Fibroblast of lung (primary cell): ENCODE measurements at regions not wholly inside any gene's neighbourhood (a gene's known extent, or its start where the extent isn't known, plus 50 kb on each side); places are given as distances from the start of the nearest gene placed in this dataset.

Experiments used
- CTCF ChIP-seq, 2 donors: IDR thresholded peaks in 1 of 2; conservative IDR thresholded peaks in 1 of 2; 1 replicate in 1 of 2; 2 replicates in 1 of 2; pipeline ENCODE4 v1.5.1; 2011 to 2012; ENCODE audit warnings: low read length in 2 of 2, control low read depth in 1 of 2, inconsistent platforms in 1 of 2, low read depth in 1 of 2, mild to moderate bottlenecking in 1 of 2
- EZH2 ChIP-seq: IDR thresholded peaks from 2 replicates; pipeline ENCODE4 v1.5.1; 2012; ENCODE audit warnings: low read length, control low read depth, mild to moderate bottlenecking; ENCODE audit errors: missing control alignments

- TF ChIP-seq EZH2 (no peak), CTCF (conservative IDR thresholded peaks at IDR 0.05 in 1 of 2, IDR thresholded peaks at IDR 0.05 in 1 of 2; ENCODE audit: low read depth in 1 of 2, low read length in 2 of 2) (no peak)
Measured at GRCh38 chr18:40670668-40671375, 1284.2 kb upstream of the PIK3C3 start.
